Aorta (tissue), 5 donors: ENCODE measurements at regions not wholly inside any gene's neighbourhood (a gene's known extent, or its start where the extent isn't known, plus 50 kb on each side); places are given as distances from the start of the nearest gene placed in this dataset.

Experiments
- ATAC-seq: fragments of 200-7000 bp; cut with Tn5 transposase; one replicate; pipeline ENCODE4 v1.9.1; 2022; ENCODE audit warnings: moderate library complexity; ENCODE audit not compliant: low FRiP score
- DNase-seq, 2 donors: peaks; one replicate each; pipeline ENCODE4 v3.0.0-alpha.2; 2020
- H3K27ac ChIP-seq, 2 donors: one replicate each; pipeline ENCODE4 v1.5.1; 2013; ENCODE audit warnings: low read length in 2 of 2, mild to moderate bottlenecking in 2 of 2, moderate library complexity in 2 of 2, control low read depth in 1 of 2, inconsistent platforms in 1 of 2, low read depth in 1 of 2
- H3K27me3 ChIP-seq, 2 donors: one replicate each; pipeline ENCODE4 v1.6.1; 2013; ENCODE audit warnings: control low read depth in 1 of 2, low read length in 1 of 2, mild to moderate bottlenecking in 1 of 2, moderate library complexity in 1 of 2; ENCODE audit not compliant: insufficient read depth in 2 of 2, control insufficient read depth in 1 of 2
- H3K36me3 ChIP-seq, 2 donors: one replicate each; pipeline ENCODE4 v1.6.1; 2013; ENCODE audit warnings: control low read depth in 1 of 2, low read length in 1 of 2, mild to moderate bottlenecking in 1 of 2; ENCODE audit not compliant: insufficient read depth in 2 of 2, control insufficient read depth in 1 of 2
- H3K4me1 ChIP-seq, 2 donors: one replicate each; pipeline ENCODE4 v1.6.1; 2013; ENCODE audit warnings: low read length in 2 of 2, control low read depth in 1 of 2, mild to moderate bottlenecking in 1 of 2, moderate library complexity in 1 of 2; ENCODE audit not compliant: insufficient read depth in 2 of 2, control insufficient read depth in 1 of 2
- H3K4me3 ChIP-seq, 2 donors: one replicate each; pipeline ENCODE4 v1.5.1; 2013; ENCODE audit warnings: low read length in 2 of 2, control low read depth in 1 of 2, mild to moderate bottlenecking in 1 of 2
- H3K9me3 ChIP-seq: one replicate; pipeline ENCODE4 v1.6.1; 2013; ENCODE audit warnings: mild to moderate bottlenecking, low read length; ENCODE audit not compliant: control insufficient read depth
- WGBS, 2 donors: extraction: QIAGEN DNeasy Blood & Tissue Kit; methylation state at CpG; one replicate each; pipeline ENCODE4 v1.1.7; 2013; 5-methylcytosine and 5-hydroxymethylcytosine counted together
- intact Hi-C, 2 donors: fragments of 100-400 bp; cut with DNase I; formaldehyde crosslinking; loops; one replicate each; pipeline versions ENCODE4 v1.14.2 to v1.15.0; 2022
- donor health status: healthy with polysubstance abuse.
- donor health status: Bipolar disorder and iron deficiency.
- donor health status: DM: no; HTN: no; CAD: no.
- donor health status: DM: no; HTN: no; CAD: no.
- donor health status: DM: yes; HTN: yes; CAD: no.

DNA sequence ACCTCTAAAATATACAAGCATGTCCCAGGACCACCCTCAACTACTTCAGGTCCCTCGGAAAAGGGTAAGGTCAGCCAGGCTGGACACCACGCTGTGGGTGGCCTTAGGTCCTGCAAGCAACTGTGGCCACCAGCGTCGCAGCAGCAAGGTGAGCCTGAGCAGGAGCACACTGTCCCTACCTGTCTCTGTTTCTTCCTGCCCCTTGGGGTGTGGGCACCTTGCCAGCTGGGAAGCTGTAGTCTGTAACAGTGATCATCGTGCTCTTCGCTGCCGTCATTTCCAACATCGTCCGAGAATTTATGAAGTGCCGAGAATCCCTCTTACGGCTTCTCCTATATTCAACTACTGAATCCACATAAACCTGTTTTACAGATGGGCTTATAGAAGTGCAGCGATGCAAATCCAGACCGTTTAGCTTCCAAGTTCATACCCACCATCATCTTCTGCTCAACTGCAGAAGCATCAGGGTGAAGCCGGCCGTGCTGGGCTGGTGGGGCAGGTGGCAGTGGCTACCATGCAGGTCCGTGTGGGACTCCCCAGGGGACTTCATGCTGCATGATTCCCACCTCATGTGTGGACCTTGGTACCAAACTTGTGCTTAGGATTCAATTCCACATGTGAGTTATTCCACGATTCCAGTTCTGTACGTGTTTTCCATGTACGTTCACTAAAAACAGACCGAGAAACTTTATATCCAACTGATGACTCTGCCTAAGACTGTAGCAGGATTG lies 361.3 kb upstream of the SFSWAP start:
- intact Hi-C loops, result loop anchor here in 1 of 2 donors (5.0 kb wide), 1 partner anchor 273 kb away; no protein-coding TSS in a partner anchor
- no peaks in the 10 kb centered on the region for H3K4me1 ChIP-seq
- H3K27me3 ChIP-seq, result no peaks in the 10 kb centered on the region
- no peaks in the 10 kb centered on the region for H3K9me3 ChIP-seq
- whole genome bisulfite sequencing, 2 donors, result 84 to 88% methylated on average over 20 of the region's 20 CpGs
- DNase-seq, result peak in 1 of 2 donors; percentile 51
- H3K36me3 ChIP-seq, result no peaks in the 10 kb centered on the region
- H3K4me3 ChIP-seq, result no peak overlapping the region
- no peak for ATAC-seq
- H3K27ac ChIP-seq, result no peak overlapping the region

DNA sequence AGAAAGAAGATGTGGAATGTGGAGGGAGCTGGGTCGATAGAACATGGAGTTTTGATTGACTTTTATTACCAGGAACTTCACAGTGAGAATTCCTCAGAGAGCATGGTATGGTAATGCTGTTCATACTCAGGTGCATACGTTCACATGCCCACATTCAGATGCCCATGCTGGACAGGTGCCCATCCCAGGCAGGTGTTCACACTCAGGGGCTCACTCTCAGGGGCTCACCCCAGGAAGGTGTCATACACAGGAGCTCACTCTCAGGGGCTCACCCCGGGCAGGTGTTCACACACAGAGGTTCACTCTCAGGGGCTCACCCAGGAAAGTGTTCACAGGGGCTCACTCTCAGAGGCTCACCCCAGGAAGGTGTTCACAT lies 360.0 kb upstream of the SFSWAP start:
- H3K4me1 ChIP-seq, result no peaks in the 10 kb centered on the region
- no peaks in the 10 kb centered on the region for H3K9me3 ChIP-seq
- intact Hi-C loops, result no loop called here
- WGBS, 2 donors, result 61 to 68% methylated on average over 3 of the region's 3 CpGs
- H3K36me3 ChIP-seq, result no peaks in the 10 kb centered on the region
- H3K4me3 ChIP-seq, result no peak overlapping the region
- no peaks in the 10 kb centered on the region for H3K27me3 ChIP-seq
- peak in 1 of 2 donors; percentile 31 for DNase-seq
- no peak for ATAC-seq
- H3K27ac ChIP-seq, result no peak overlapping the region

DNA sequence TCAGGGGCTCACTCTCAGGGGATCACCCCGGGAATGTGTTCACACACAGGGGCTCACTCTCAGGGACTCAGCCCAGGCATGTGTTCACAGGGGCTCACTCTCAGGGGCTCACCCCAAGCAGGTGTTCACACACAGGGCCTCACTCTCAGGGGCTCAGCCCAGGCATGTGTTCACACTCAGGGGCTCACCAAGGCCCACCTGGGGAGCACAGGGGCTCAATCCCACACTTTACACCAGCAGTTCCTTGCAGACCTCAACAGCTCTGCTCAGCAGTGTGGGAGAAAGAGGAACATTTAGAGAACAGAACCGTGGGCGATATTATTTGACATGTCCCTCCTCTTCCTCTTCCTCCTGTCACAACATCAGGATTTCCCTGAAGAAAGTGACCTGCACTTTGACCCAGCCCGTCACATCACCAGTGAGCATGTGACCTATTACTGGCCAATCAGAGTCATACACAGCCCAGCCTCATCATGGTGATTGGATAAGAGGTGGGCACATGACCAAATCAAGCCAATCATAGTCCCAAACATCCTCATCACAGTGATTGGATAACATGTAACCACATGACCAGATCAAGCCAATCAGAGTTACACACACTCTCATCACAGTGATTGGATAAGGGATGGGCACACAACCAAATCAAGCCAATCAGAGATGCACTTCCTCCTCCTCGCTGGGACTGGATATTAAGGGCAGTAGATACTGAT lies 359.4 kb upstream of the SFSWAP start:
- DNase-seq (no peak), ATAC-seq (no peak)
- no peaks in the 10 kb centered on the region for H3K4me1 ChIP-seq
- WGBS, 2 donors, result 80 to 82% methylated on average over 5 of the region's 5 CpGs
- intact Hi-C loops, result no loop called here
- H3K9me3 ChIP-seq, result no peaks in the 10 kb centered on the region
- no peak overlapping the region for H3K4me3 ChIP-seq
- H3K36me3 ChIP-seq, result no peaks in the 10 kb centered on the region
- no peaks in the 10 kb centered on the region for H3K27me3 ChIP-seq
- H3K27ac ChIP-seq, result no peak overlapping the region

DNA sequence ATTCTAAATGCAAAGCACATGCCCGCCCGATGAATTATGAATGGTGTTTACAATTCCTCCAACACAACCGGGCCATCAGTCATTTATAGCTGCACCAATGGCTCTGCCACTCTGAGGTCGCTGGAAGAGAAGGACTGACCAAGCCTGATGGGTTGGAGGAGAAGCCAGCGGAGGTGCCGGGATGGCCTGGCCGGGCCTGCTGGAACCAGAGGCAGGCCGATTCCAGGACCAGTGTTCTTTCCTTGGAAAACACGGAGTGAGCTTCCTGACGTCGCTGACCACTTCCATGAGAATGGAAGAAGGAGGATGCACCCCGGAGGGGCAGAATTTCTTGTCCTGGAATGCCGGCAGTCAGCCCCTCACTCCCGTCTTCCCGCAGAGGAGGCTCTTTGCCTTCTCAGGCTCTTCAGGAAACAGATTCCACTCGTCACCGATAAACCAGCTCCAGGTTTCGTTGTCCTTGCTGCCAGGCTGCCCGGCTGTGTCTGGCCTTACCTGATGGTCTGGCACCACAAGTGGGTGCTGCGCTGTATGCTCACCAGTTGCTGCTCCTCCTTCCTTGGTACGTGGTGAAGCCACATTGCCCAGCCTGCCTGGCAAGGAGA lies 358.5 kb upstream of the SFSWAP start:
- Histone ChIP-seq H3K9me3 (no peaks in the 10 kb centered on the region), H3K36me3 (no peaks in the 10 kb centered on the region), H3K27ac (no peak overlapping the region), H3K27me3 (no peaks in the 10 kb centered on the region), H3K4me1 (no peaks in the 10 kb centered on the region), H3K4me3 (no peak overlapping the region)
- ATAC-seq, result no peak
- intact Hi-C loops, result no loop called here
- DNase-seq, result peak in 1 of 2 donors; percentile 66
- 83 to 85% methylated on average over 21 of the region's 21 CpGs for WGBS, 2 donors

DNA sequence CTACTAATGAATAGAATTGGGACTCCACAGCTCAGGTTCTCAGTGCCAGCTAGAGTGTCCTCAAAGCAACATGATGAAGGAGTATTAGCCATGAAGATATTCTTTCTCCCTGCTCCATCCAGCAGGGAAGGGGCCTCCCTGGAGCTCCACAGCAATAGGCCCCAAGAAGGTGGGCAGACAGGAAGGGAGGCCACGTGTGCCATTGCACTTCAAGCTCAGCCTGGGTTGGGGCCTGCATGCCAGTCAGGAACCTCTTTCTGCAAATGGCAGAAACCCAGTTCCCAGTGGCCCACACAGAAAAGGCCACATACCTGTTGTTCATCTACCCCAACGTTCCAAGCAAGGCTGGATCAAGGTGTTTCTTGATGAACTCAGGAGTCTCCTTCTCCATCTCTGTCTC lies 357.5 kb upstream of the SFSWAP start:
- WGBS, 2 donors, result 52 to 56% methylated on average over 2 of the region's 2 CpGs
- no peak for DNase-seq
- no peaks in the 10 kb centered on the region for H3K4me1 ChIP-seq
- H3K27me3 ChIP-seq, result no peaks in the 10 kb centered on the region
- H3K36me3 ChIP-seq, result no peaks in the 10 kb centered on the region
- intact Hi-C loops, result no loop called here
- no peak for ATAC-seq
- H3K9me3 ChIP-seq, result no peaks in the 10 kb centered on the region
- H3K4me3 ChIP-seq, result no peak overlapping the region
- no peak overlapping the region for H3K27ac ChIP-seq

DNA sequence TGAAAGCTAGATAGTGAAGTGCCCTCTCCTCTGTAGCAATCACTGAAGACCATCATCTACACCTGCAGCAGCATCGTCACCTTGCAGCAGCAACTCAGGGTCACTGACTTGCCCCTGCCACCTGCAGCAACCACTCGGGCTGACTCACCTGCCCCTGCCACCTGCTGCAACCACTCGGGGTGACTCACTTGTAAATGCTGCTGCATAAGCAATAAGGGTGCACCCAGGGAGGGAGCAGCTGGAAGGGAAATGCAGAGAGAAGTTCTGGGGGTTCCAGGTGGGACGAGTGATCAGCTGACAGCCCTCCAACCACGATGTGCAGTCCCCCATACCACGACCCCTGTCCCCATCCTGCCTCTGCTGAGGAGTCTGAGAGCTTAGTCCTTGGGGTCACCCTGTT lies 357.1 kb upstream of the SFSWAP start:
- H3K4me1 ChIP-seq, result no peaks in the 10 kb centered on the region
- H3K9me3 ChIP-seq, result no peaks in the 10 kb centered on the region
- no peaks in the 10 kb centered on the region for H3K27me3 ChIP-seq
- no peak overlapping the region for H3K4me3 ChIP-seq
- 54 to 58% methylated on average over 6 of the region's 6 CpGs for WGBS, 2 donors
- intact Hi-C loops, result no loop called here
- DNase-seq, result peak in 1 of 2 donors; percentile 44
- no peak for ATAC-seq
- H3K36me3 ChIP-seq, result no peaks in the 10 kb centered on the region
- no peak overlapping the region for H3K27ac ChIP-seq

DNA sequence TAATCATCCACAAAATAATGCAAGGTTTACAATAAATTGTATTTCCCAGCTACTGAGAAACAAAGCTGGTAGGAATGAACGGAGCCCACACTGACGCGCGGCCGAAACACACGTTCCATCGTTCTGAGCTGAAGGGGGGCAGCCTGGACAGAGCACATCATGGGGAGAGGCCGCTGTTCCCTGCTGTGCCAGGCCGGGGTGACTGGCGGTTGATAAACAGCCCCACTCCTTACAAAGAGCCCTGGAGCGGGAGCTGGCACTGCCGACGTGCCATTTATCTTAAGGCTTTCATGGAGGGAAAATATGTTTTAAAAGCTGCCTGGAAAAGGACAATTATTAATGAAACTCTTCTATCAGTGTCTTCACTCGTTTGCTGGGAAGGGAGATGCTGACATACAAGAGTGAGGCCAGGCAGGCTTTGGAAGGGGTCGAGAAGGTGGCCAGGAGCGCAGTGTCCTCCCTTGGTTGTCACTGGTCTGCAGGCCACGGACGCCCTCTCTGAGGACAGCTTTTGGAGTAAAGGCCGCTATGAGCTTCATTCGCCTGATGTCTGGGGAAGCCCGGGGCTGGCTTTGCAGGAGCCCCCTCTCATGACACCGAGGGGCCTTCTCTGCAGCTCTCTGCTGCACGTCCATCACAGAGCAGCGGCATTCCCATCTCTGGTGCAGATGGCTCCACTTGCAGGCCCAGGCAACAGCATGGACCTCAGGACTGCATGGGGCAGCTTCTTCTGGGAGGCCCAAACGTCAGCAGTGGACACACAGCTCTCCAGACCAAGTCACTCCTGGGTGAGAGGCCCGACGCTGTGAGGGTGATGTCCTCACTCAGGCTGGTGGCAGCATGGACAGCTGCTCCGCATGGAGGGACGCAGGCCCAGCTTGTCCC lies 355.3 kb upstream of the SFSWAP start:
- H3K4me1 ChIP-seq, result no peaks in the 10 kb centered on the region
- no peak overlapping the region for H3K27ac ChIP-seq
- intact Hi-C loops, result no loop called here
- no peaks in the 10 kb centered on the region for H3K36me3 ChIP-seq
- no peak overlapping the region for H3K4me3 ChIP-seq
- DNase-seq (peak in 1 of 2 donors; percentile 63), ATAC-seq (peak; percentile 19)
- WGBS, 2 donors, result 65 to 66% methylated on average over 29 of the region's 29 CpGs
- H3K9me3 ChIP-seq, result no peaks in the 10 kb centered on the region
- no peaks in the 10 kb centered on the region for H3K27me3 ChIP-seq

DNA sequence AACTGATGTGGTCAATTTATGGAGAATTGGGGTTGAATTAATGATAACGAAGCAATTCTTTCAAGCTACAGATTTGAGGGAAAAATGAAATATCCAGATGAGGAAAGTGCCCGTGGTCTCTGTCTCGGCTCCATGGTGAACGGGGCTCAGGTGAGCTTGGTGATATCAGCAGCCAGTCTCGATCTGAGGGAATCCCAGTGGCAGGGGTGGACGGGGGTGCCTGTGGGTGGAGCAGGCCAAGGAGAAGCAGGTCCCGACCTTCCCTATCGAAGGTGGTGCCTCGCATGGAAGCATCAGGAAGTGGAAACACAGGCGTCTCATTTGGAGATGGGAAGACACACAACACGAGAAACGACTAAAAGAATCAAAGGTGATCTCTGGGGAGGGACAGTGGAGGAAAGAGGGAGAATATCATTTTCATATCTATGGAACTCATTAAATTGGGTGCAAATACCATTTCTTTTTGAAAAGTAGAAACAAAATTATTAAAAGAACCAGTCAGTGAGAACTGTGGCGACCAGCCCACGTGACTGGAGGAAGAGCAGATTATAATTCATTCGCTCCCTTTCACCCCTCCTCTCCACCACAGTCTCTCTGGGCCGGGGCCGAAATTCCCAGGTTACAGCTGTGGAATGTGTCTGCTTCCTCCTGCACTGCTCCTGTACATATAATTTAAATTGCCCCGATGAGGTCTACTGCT lies 354.3 kb upstream of the SFSWAP start:
- no peaks in the 10 kb centered on the region for H3K36me3 ChIP-seq
- DNase-seq, result peak in 1 of 2 donors; percentile 55
- H3K9me3 ChIP-seq, result no peaks in the 10 kb centered on the region
- WGBS, 2 donors, result 52 to 55% methylated on average over 18 of the region's 18 CpGs
- intact Hi-C loops, result no loop called here
- H3K4me1 ChIP-seq, result no peaks in the 10 kb centered on the region
- no peak overlapping the region for H3K4me3 ChIP-seq
- H3K27me3 ChIP-seq, result no peaks in the 10 kb centered on the region
- no peak overlapping the region for H3K27ac ChIP-seq
- no peak for ATAC-seq
